ENCODE measurements at regions not wholly inside any gene's neighbourhood (a gene's known extent, or its start where the extent isn't known, plus 50 kb on each side); places are given as distances from the start of the nearest gene placed in this dataset.

- Histone ChIP-seq H3K9ac (peak overlapping the region; percentile 16; the same call in 1 of the 2 replicates), H3K4me1 (ENCODE audit: control insufficient read depth in 1 of 2, insufficient read depth in 2 of 2, low read depth in 1 of 2, low read length in 1 of 2) (peaks cover 0 to 8% of the 10 kb centered on the region in 2 experiments; a peak in 2 of 4 replicates), H3K36me3 (replicated peaks in 1 of 2; ENCODE audit: control insufficient read depth in 1 of 2, insufficient read depth in 2 of 2, low read length in 1 of 2) (no peaks in the 10 kb centered on the region), H3F3A (replicated peaks; ENCODE audit: insufficient read depth) (peaks cover 33% of the 10 kb centered on the region), H3K9me2 (no peaks in the 10 kb centered on the region), H3K27ac (ENCODE audit: low read depth in 2 of 2, low read length in 1 of 2) (peak overlapping the region; percentile 77 to 85; a peak in 3 of 4 replicates), H3K27me3 (ENCODE audit: insufficient read depth) (no peaks in the 10 kb centered on the region), H3K4me3 (ENCODE audit: low read depth in 2 of 2, low read length in 1 of 2) (no peak overlapping the region), H3K9me3 (no peaks in the 10 kb centered on the region), H3K4me2 (peak overlapping the region; percentile 51), H4K20me1 (ENCODE audit: insufficient read depth) (no peaks in the 10 kb centered on the region), H2AFZ (ENCODE audit: low read depth) (peak overlapping the region; percentile 65), H3K79me2 (ENCODE audit: insufficient read depth) (no peaks in the 10 kb centered on the region)
- ChIA-PET CTCF (no interaction called here), POLR2A (no interaction called here)
- DNase-seq: no peak
- WGBS (ENCODE audit: low lambda C conversion rate): 12% methylated on average over 2 of the region's 2 CpGs
- TF ChIP-seq USF1 (IDR thresholded peaks at IDR 0.05; ENCODE audit: borderline replicate concordance, low read depth): no peak
- peak; percentile 71 for TF ChIP-seq TCF12 (IDR thresholded peaks at IDR 0.05)
- no peak for TF ChIP-seq CHD2 (IDR thresholded peaks at IDR 0.05; ENCODE audit: low read length, partially characterized antibody)
- TF ChIP-seq NRF1 (IDR thresholded peaks at IDR 0.05; ENCODE audit: low read depth, low read length): no peak
- no peak for TF ChIP-seq RAD21 (IDR thresholded peaks at IDR 0.05; ENCODE audit: low read length)
- TF ChIP-seq RCOR1 (IDR thresholded peaks at IDR 0.05; ENCODE audit: low read length): no peak
- TF ChIP-seq JUND (IDR thresholded peaks at IDR 0.05): peak; percentile 67
- TF ChIP-seq USF2 (IDR thresholded peaks at IDR 0.05; ENCODE audit: borderline replicate concordance, low read depth, low read length): no peak
- TF ChIP-seq TAF1 (IDR thresholded peaks at IDR 0.05; ENCODE audit: borderline replicate concordance, low read depth, low read length): no peak
- TF ChIP-seq POLR2AphosphoS5 (IDR thresholded peaks at IDR 0.05; ENCODE audit: low read depth, low read length): no peak; the same call in 1 of the 2 replicates
- no peak for TF ChIP-seq NFIC (IDR thresholded peaks at IDR 0.05; ENCODE audit: borderline replicate concordance)
- no peak for TF ChIP-seq CTCF (IDR thresholded peaks at IDR 0.05)
- TF ChIP-seq GATA2 (CRISPR knock-in tag; IDR thresholded peaks at IDR 0.05): no peak
- TF ChIP-seq GABPA (IDR thresholded peaks at IDR 0.05; ENCODE audit: low read depth): no peak
- no peak for TF ChIP-seq REST (IDR thresholded peaks at IDR 0.05; ENCODE audit: low read depth, low read length)
- no peak for TF ChIP-seq ZBTB33 (IDR thresholded peaks at IDR 0.05; ENCODE audit: borderline replicate concordance, low read depth)
- peak; percentile 38; the same call in 1 of the 2 replicates for TF ChIP-seq YY1 (IDR thresholded peaks at IDR 0.05; ENCODE audit: low read depth)
- TF ChIP-seq ELF1 (IDR thresholded peaks at IDR 0.05): peak; percentile 57; the same call in 1 of the 2 replicates
- TF ChIP-seq MEF2A (IDR thresholded peaks at IDR 0.05; ENCODE audit: borderline replicate concordance, low read depth): no peak
- 0 out of 2 replicates have a peak, but pooled peaks have one; percentile 32 for TF ChIP-seq TEAD4 (IDR thresholded peaks at IDR 0.05; ENCODE audit: borderline replicate concordance, insufficient read depth)
- no peak for TF ChIP-seq MXI1 (IDR thresholded peaks at IDR 0.05; ENCODE audit: low read depth, low read length)
- TF ChIP-seq PBX3 (IDR thresholded peaks at IDR 0.05): no peak
- peak; percentile 86 for TF ChIP-seq FOSL2 (IDR thresholded peaks at IDR 0.05; ENCODE audit: borderline replicate concordance, low read depth)
- no peak for TF ChIP-seq RXRA (IDR thresholded peaks at IDR 0.05; ENCODE audit: borderline replicate concordance, low read depth)
Measured at GRCh38 chr9:72441848-72442607, 77.0 kb upstream of the ZFAND5 start.
